Neuron (in vitro differentiated cells): ENCODE measurements at regions not wholly inside any gene's neighbourhood (a gene's known extent, or its start where the extent isn't known, plus 50 kb on each side); places are given as distances from the start of the nearest gene placed in this dataset.

Experiments used
- H2AFZ ChIP-seq: one replicate; pipeline ENCODE4 v1.6.1; 2013; ENCODE audit warnings: low read depth, mild to moderate bottlenecking, inconsistent platforms, low read length, moderate library complexity
- H3K27me3 ChIP-seq: one replicate; pipeline ENCODE4 v1.6.1; 2013; ENCODE audit warnings: low read length; ENCODE audit not compliant: insufficient read depth
- H3K36me3 ChIP-seq: one replicate; pipeline ENCODE4 v1.6.1; 2013; ENCODE audit warnings: low read length; ENCODE audit not compliant: insufficient read depth
- H3K4me1 ChIP-seq: one replicate; pipeline ENCODE4 v1.6.1; 2013; ENCODE audit warnings: low read length; ENCODE audit not compliant: insufficient read depth
- H3K4me3 ChIP-seq: 2 replicates; pipeline ENCODE4 v1.5.1; 2013; ENCODE audit warnings: mild to moderate bottlenecking, low read length, moderate library complexity
- H3K9me3 ChIP-seq: one replicate; pipeline ENCODE4 v1.6.1; 2013; ENCODE audit warnings: low read length

DNA sequence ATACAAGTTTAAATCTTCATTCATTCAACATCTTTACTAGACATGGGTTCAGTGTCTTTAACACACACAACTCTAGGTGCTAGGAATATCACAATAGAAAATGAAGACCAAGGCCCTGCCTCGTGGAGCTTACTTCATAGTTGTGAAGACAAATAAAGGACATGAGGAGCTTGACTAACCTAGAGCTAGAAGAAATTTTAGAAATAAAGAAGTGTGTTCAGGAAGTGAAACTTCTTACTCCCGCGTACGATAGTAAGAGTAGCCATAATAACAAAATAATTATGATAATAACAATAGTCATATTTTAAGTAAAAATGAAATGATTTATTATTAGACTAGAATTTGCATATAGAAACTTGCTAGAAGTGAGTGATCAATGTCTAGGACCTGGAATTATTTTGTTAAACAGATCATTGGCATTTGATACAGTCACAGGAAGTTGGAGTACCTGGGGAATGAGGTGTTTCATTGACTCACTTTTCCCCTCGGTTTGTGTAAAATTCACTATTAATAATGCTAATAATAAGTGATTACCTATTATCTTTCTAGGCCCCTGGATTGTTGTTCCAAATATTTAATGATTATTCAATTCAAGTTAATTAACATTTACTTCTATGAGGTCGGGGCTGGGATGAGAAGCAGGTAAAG lies 331.3 kb downstream of the NSG2 start:
- Histone ChIP-seq H2AFZ (no peak overlapping the region), H3K4me1 (no peaks in the 10 kb centered on the region), H3K36me3 (no peaks in the 10 kb centered on the region), H3K9me3 (no peaks in the 10 kb centered on the region), H3K4me3 (no peak overlapping the region), H3K27me3 (no peaks in the 10 kb centered on the region)

- Histone ChIP-seq H3K9me3 (no peaks in the 10 kb centered on the region), H3K4me3 (no peak overlapping the region), H2AFZ (no peak overlapping the region), H3K27me3 (no peaks in the 10 kb centered on the region), H3K36me3 (no peaks in the 10 kb centered on the region), H3K4me1 (no peaks in the 10 kb centered on the region)
Measured at GRCh38 chr5:174378121-174378874, 332.8 kb downstream of the NSG2 start.

GRCh38 chr5:174380311-174380710 lies 334.8 kb downstream of the NSG2 start:
- Histone ChIP-seq H3K9me3 (no peaks in the 10 kb centered on the region), H3K36me3 (no peaks in the 10 kb centered on the region), H2AFZ (no peak overlapping the region), H3K4me3 (no peak overlapping the region), H3K27me3 (no peaks in the 10 kb centered on the region), H3K4me1 (no peaks in the 10 kb centered on the region)

DNA sequence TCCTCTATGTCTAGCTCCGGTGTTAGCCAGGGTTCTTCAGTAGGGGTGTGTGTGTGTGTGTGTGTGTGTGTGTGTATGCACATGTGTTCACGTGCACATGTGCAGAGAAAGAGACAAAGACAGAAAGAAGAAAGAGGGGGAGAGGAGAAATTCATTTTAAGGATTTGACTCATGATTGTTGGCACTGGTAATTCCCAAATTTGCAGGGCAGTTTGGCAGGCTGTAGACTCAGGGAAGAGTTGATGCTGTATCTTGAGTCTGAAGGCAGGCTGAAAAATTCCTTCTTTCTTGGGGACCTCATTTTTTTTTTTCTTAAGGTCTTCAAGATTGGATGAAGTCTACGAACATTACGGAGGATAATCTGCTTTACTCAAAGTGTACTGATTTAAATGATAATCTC lies 335.7 kb downstream of the NSG2 start:
- Histone ChIP-seq H3K9me3 (no peaks in the 10 kb centered on the region), H3K36me3 (no peaks in the 10 kb centered on the region), H2AFZ (no peak overlapping the region), H3K27me3 (no peaks in the 10 kb centered on the region), H3K4me3 (no peak overlapping the region), H3K4me1 (no peaks in the 10 kb centered on the region)

GRCh38 chr5:174383210-174384167 lies 338.0 kb downstream of the NSG2 start:
- Histone ChIP-seq H3K4me1 (no peaks in the 10 kb centered on the region), H2AFZ (no peak overlapping the region), H3K36me3 (no peaks in the 10 kb centered on the region), H3K27me3 (no peaks in the 10 kb centered on the region), H3K4me3 (no peak overlapping the region), H3K9me3 (no peaks in the 10 kb centered on the region)

- no peak overlapping the region for H2AFZ ChIP-seq
- no peak overlapping the region for H3K4me3 ChIP-seq
- no peaks in the 10 kb centered on the region for H3K27me3 ChIP-seq
- no peaks in the 10 kb centered on the region for H3K9me3 ChIP-seq
- H3K4me1 ChIP-seq: no peaks in the 10 kb centered on the region
- H3K36me3 ChIP-seq: no peaks in the 10 kb centered on the region
Measured at GRCh38 chr5:174384509-174384947, 339.0 kb downstream of the NSG2 start.

DNA sequence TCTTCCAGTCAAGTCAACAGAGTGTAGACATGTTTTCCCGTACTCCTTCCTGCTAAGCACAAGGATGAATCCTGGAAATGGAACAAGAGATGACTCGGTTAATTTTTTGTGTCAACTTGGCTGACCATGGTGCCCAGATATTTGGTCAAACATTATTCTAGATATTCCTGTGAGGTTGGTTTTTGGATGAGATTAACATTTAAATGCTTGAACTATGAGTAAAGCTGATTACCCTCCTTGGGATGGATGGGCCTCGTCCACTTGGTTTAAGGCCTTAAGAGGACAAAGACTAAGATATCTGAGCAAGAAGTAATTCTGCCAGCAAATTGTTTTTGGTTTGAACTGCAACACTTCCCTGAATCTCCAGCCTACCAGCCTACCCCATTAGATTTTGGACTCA lies 338.1 kb upstream of the MSX2 start:
- H3K4me1 ChIP-seq: no peaks in the 10 kb centered on the region
- H3K36me3 ChIP-seq: no peaks in the 10 kb centered on the region
- H3K4me3 ChIP-seq: no peak overlapping the region
- no peak overlapping the region for H2AFZ ChIP-seq
- H3K9me3 ChIP-seq: no peaks in the 10 kb centered on the region
- H3K27me3 ChIP-seq: no peaks in the 10 kb centered on the region

GRCh38 chr5:174386846-174387245 lies 337.5 kb upstream of the MSX2 start:
- H2AFZ ChIP-seq: no peak overlapping the region
- H3K36me3 ChIP-seq: no peaks in the 10 kb centered on the region
- no peaks in the 10 kb centered on the region for H3K4me1 ChIP-seq
- no peaks in the 10 kb centered on the region for H3K27me3 ChIP-seq
- H3K9me3 ChIP-seq: no peaks in the 10 kb centered on the region
- no peak overlapping the region for H3K4me3 ChIP-seq

GRCh38 chr5:174387448-174387847 lies 336.9 kb upstream of the MSX2 start:
- H3K4me1 ChIP-seq: no peaks in the 10 kb centered on the region
- H3K9me3 ChIP-seq: no peaks in the 10 kb centered on the region
- no peaks in the 10 kb centered on the region for H3K36me3 ChIP-seq
- H3K4me3 ChIP-seq: no peak overlapping the region
- H2AFZ ChIP-seq: no peak overlapping the region
- H3K27me3 ChIP-seq: no peaks in the 10 kb centered on the region

DNA sequence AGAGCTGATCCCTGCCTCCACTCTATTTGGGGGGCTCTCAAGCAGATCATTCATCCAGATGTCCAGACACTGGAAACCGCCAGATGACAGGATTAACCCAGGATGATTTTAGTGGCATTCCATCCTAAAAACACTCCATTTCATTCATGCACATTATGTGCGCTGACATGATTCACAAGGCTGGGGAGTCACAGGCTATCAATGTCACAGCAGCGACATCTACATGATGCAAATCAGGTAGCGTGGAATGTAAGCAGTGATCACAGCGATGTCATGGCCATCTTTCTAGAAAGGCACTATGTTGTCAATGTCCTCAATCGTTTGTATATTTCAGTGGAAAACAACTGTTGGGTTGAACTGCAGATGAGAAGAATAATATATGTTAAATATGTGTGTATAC lies 331.5 kb upstream of the MSX2 start:
- H3K9me3 ChIP-seq: no peaks in the 10 kb centered on the region
- H3K36me3 ChIP-seq: no peaks in the 10 kb centered on the region
- no peak overlapping the region for H2AFZ ChIP-seq

DNA sequence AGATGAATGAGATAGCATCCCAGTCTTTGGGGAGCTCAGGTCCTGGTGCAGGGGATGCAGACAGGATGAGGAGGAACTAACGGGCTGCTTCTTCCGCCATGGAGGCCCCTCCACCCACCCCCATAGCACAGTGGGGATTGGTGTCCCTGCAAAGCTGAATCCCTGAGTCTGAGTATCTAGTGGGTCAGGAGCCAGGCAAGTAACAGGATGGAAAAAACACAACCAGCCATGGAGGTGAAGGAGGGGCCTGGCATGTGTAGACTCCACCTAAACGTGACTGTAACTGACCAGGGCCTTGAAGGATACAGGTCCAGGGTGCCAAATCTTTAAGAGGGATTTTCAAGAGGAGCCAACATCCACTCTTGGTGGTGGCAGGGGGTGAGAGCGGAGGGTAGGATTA lies 327.8 kb upstream of the MSX2 start:
- Histone ChIP-seq H2AFZ (no peak overlapping the region), H3K4me3 (no peak overlapping the region), H3K36me3 (no peaks in the 10 kb centered on the region), H3K9me3 (no peaks in the 10 kb centered on the region), H3K4me1 (no peaks in the 10 kb centered on the region), H3K27me3 (no peaks in the 10 kb centered on the region)

More for the DNA sequence above, 331.5 kb upstream of the MSX2 start:
- Histone ChIP-seq H3K4me1 (no peaks in the 10 kb centered on the region), H3K27me3 (no peaks in the 10 kb centered on the region), H3K4me3 (no peak overlapping the region)

GRCh38 chr5:174397206-174397605 lies 327.2 kb upstream of the MSX2 start:
- H3K27me3 ChIP-seq: no peaks in the 10 kb centered on the region

DNA sequence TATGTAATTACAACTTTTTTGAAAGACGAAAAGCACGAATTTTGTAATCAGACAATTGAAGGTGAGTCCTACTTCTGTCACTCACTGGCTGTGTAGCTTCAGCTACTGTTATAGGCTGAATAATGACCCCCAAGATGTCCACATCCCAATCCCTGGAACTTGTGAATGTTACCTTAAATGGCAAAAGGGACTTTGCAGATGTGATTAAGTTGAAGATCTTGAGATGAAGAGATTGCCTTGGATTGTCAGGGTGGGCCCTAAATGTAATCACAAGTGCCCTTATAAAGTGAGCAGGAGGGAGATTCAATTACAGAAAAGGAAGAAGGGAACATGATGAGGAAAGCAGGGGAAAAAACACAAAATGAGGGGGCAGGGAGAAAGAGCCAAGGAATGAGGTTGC lies 326.2 kb upstream of the MSX2 start:
- Histone ChIP-seq H3K4me1 (no peaks in the 10 kb centered on the region), H3K36me3 (no peaks in the 10 kb centered on the region), H3K27me3 (no peaks in the 10 kb centered on the region), H3K9me3 (no peaks in the 10 kb centered on the region), H2AFZ (no peak overlapping the region), H3K4me3 (no peak overlapping the region)

More at GRCh38 chr5:174397206-174397605, 327.2 kb upstream of the MSX2 start:
- Histone ChIP-seq H3K9me3 (no peaks in the 10 kb centered on the region), H3K36me3 (no peaks in the 10 kb centered on the region), H3K4me3 (no peak overlapping the region), H3K4me1 (no peaks in the 10 kb centered on the region), H2AFZ (no peak overlapping the region)
